Lower leg skin (tissue), 4 donors: ENCODE measurements at regions not wholly inside any gene's neighbourhood (a gene's known extent, or its start where the extent isn't known, plus 50 kb on each side); places are given as distances from the start of the nearest gene placed in this dataset.

ENCODE experiments used
- DNase-seq, 2 donors: peaks; one replicate each; pipeline ENCODE4 v3.0.0-alpha.2; 2019; ENCODE audit warnings: low spot score in 2 of 2
- H3K4me3 ChIP-seq: fragments of 200-600 bp; sonication (generic); 2 replicates; pipeline ENCODE4 v1.5.1; 2017; ENCODE audit warnings: mild to moderate bottlenecking, low read depth; ENCODE audit not compliant: poor library complexity, severe bottlenecking
- CTCF ChIP-seq, 3 donors: fragments of 450-650 bp; IDR thresholded peaks; one replicate each; pipeline ENCODE4 v1.5.1; 2016; ENCODE audit warnings: antibody characterized with exemption in 3 of 3, mild to moderate bottlenecking in 3 of 3, moderate library complexity in 2 of 3
- POLR2A ChIP-seq, 2 donors: fragments of 450-650 bp; IDR thresholded peaks; one replicate each; pipeline ENCODE4 v1.6.1; 2016 to 2017; ENCODE audit warnings: antibody characterized with exemption in 2 of 2, mild to moderate bottlenecking in 1 of 2, moderate library complexity in 1 of 2
- WGBS, 2 donors: methylation state at CpG; one replicate each; pipeline ENCODE4 v1.1.5; 2018; 5-methylcytosine and 5-hydroxymethylcytosine counted together
- intact Hi-C: fragments of 100-400 bp; cut with DNase I; formaldehyde crosslinking; loops from one replicate; pipeline ENCODE4 v1.15.0; 2023; ENCODE audit warnings: low total_unique reads

GRCh38 chr10:109348324-109348723 lies 575.0 kb downstream of the XPNPEP1 start:
- TF ChIP-seq CTCF (IDR thresholded peaks at IDR 0.05) (no peak), POLR2A (IDR thresholded peaks at IDR 0.05) (no peak)
- H3K4me3 ChIP-seq: no peak overlapping the region
- intact Hi-C loops: no loop called here
- DNase-seq: no peak

- TF ChIP-seq CTCF (IDR thresholded peaks at IDR 0.05): no peak
- no peak for TF ChIP-seq POLR2A (IDR thresholded peaks at IDR 0.05)
- no peak for DNase-seq
- no peak overlapping the region for H3K4me3 ChIP-seq
- intact Hi-C loops: no loop called here
- WGBS, 2 donors: 50 to 57% methylated on average over 1 of the region's 1 CpG
These were observed 580.0 kb downstream of the XPNPEP1 start for GRCh38 chr10:109343293-109343692.

- TF ChIP-seq POLR2A (IDR thresholded peaks at IDR 0.05): no peak
- no peak for TF ChIP-seq CTCF (IDR thresholded peaks at IDR 0.05)
- intact Hi-C loops: no loop called here
- no peak overlapping the region for H3K4me3 ChIP-seq
- no peak for DNase-seq
These were observed 581.3 kb downstream of the XPNPEP1 start for GRCh38 chr10:109341986-109342385.

- 76 to 83% methylated on average over 3 of the region's 3 CpGs for WGBS, 2 donors
- intact Hi-C loops: no loop called here
- no peak for DNase-seq
- H3K4me3 ChIP-seq: no peak overlapping the region
- TF ChIP-seq POLR2A (IDR thresholded peaks at IDR 0.05): no peak
- TF ChIP-seq CTCF (IDR thresholded peaks at IDR 0.05): no peak
These were observed 595.3 kb downstream of the XPNPEP1 start for GRCh38 chr10:109328001-109328400.

GRCh38 chr10:109327266-109327665 lies 596.0 kb downstream of the XPNPEP1 start:
- no peak overlapping the region for H3K4me3 ChIP-seq
- TF ChIP-seq POLR2A (IDR thresholded peaks at IDR 0.05): no peak
- no peak for TF ChIP-seq CTCF (IDR thresholded peaks at IDR 0.05)
- intact Hi-C loops: no loop called here
- WGBS, 2 donors: 76 to 82% methylated on average over 2 of the region's 2 CpGs
- DNase-seq: no peak

GRCh38 chr10:109324721-109325120 lies 598.6 kb downstream of the XPNPEP1 start:
- TF ChIP-seq CTCF (IDR thresholded peaks at IDR 0.05): no peak
- no peak for TF ChIP-seq POLR2A (IDR thresholded peaks at IDR 0.05)
- H3K4me3 ChIP-seq: no peak overlapping the region
- intact Hi-C loops: no loop called here
- WGBS, 2 donors: 87 to 88% methylated on average over 3 of the region's 3 CpGs
- DNase-seq: no peak
